Stimulated activated CD4-positive, alpha-beta T cell treated with anti-CD3 and anti-CD28 coated beads, Interleukin-15, amount 100 ng/mL, for 24 hours (primary cell): ENCODE measurements at regions not wholly inside any gene's neighbourhood (a gene's known extent, or its start where the extent isn't known, plus 50 kb on each side); places are given as distances from the start of the nearest gene placed in this dataset.

Source experiments
- DNase-seq: peaks from one replicate; pipeline ENCODE4 v3.0.0-alpha.2; 2020

DNA sequence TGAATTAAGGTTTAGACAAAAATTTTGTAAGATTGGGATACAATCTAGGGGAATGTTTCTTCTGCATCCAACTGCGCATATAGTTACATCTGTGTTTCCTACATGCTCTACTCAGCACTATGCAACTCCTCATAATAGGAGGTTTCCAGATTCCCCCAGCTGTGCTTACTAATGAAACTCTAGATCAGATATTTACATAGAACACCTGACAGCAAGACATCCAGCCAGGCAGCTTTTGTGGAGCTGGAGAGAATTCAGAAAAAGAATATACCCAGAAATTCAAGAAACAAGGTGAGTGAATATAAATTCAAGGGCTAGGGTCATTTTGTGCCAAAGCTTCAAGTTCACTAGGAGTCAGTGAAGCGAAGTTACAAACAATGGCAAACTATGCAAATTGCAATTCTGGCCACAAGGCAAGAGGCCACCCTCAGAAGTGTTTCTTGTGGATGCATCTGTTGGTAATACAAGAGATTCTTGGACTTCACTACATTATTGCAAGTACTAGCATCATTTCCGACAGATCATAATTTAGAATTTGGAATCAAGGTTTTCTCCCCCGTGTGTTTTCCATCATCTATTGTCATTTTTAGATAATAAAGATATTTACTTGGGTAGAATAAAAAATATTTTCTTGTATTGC, 341.2 kb upstream of the NAV3 start:
- no peak for DNase-seq

DNA sequence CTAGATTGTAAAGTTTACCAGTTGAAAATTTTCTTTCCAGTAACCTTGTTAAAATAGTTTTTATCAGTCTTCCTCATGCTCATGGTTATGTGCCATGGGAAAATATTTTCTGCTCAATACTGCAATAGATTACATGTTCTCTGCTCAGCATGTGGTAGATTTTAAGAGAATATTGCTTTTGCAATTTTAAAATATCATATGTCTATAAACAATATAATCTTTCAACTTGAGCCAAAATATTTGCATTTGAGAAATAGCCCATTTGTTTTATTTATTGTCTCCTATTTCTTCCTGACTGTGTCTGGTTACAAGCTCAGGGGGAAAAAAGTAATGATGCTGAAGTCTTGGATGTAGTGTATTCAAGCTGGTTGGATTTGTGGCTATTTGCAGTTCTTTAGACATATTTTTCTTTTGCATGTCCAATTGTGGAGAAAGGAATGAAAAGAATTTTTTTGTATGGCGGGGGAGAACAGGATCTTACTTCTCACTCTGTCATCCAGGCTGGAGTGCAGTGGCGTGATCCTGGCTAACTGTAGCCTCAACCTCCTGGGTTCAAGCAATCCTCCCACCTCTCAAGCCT, 342.6 kb upstream of the NAV3 start:
- no peak for DNase-seq

DNA sequence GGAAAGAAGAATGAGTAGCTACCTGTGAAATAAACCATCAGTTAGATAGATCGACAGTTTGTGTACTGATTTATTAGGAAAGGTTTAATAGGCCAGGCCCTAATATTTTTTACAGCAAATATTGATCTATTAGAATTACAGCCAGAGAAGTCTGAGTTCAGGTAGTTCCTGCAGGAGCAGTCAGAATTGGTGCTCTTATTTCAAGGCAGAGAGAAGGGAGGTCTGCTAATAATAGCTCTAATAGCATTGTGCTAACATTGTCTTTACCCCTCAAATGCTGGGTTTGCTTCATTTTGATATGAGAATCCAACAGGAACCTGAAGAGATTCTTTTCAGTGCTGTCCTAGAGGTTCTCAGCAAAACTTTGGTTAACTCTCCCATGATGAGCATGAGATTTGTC, 343.8 kb upstream of the NAV3 start:
- DNase-seq, result no peak

DNA sequence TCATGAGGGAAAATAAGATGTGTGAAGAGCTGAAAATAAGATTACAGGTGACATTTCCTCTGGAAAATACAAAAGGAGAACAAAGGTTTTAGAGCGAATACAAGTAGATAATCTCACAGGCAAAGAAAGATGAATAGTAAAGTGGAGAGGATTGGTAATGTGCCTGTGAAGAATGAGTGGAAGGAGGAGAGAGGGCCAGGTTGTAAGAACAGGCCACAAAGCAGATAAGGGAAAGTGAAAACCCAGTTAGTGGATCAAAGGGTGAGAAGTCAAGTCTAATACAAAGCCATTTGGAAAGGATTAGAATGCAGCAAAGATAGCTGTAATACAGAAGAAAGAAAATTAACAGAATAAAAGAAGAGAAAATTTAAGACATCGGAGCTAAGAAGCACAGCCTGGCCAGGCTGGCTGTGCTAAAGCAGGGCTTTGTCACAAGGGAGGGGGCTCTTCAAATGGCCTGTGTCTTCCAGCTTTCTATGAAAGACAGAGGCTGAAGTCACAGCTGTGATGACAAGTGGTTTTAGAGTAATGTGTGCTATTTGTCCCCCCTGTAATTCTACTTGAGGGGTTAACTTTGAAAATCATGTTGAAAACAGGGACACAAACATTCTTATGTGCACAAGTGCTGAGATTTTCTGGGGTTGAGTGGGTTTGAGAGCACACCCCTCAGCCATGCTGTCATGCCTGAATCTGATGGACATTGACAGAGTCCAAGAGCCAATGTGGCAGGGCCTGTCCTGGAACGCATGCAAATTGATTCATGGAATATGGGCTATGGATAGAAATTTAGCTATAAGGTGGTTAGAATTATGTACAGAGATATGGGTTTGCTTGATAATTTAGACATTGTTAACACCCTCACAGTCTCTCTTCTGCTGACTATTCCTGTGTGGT, 344.5 kb upstream of the NAV3 start:
- no peak for DNase-seq

DNA sequence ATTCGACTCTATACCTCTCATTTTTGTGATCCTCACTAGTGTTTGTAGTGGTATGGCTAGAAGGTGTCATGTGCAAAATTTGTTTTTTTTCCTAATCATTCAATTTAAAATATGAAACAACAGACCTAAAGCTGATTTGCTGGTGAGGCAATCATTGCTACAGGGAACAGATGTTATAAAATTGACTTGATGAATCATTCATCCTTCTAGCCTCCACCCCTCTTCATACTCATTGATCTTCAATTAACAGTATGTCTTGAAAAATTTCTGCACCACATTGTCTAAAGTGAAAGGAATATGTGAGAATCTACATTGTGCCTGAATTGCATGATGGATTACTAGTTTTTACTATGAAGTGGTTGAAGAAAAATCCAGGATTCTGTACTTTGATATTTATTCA, 349.0 kb upstream of the NAV3 start:
- no peak for DNase-seq

DNA sequence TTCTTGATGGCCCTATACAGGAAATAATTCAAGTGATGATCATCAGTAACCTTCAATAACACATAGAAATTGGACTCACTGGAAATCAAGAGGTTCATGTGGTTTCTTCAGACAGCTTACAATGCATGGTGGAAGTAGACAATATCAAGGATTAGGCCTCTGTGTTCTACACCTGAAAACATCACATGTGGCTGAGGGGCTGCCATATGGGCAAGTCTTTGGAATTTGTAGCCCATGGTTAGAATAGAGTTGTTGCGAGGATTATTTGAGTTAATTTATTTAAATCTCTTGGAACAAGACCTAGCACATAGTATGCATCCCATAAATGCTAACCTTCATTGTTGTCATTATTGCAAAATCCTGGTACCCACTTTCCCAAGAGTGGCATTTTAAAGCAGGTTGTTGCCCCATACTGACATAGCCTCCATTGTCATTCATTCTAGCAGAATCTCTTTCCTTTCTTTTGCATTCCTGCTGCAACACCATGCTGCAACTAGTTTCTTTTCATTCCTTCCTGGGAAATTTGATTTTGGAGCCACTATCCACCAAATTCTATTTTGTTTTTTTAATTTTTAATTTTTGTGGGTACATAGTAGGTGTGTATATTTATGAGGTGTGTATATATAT, 352.7 kb upstream of the NAV3 start:
- no peak for DNase-seq

DNA sequence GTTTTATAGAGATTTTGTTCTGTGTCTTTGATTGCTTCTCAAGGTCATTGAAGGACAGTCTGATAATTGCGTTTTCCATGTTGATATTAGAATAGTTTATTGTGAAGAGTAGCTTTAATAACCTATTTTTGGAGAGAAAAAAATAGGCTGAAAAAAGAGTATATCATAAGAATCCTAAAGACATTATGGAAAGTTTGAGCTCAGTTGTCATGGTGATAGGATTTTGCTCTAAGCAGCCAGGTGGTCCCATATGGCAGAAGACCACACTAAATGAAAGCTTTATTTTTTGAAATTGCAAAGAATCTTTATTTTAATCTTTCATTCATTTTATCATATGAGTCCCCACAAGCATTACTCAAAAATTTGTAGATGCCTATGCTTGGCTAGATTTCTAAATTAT, 358.9 kb upstream of the NAV3 start:
- no peak for DNase-seq

DNA sequence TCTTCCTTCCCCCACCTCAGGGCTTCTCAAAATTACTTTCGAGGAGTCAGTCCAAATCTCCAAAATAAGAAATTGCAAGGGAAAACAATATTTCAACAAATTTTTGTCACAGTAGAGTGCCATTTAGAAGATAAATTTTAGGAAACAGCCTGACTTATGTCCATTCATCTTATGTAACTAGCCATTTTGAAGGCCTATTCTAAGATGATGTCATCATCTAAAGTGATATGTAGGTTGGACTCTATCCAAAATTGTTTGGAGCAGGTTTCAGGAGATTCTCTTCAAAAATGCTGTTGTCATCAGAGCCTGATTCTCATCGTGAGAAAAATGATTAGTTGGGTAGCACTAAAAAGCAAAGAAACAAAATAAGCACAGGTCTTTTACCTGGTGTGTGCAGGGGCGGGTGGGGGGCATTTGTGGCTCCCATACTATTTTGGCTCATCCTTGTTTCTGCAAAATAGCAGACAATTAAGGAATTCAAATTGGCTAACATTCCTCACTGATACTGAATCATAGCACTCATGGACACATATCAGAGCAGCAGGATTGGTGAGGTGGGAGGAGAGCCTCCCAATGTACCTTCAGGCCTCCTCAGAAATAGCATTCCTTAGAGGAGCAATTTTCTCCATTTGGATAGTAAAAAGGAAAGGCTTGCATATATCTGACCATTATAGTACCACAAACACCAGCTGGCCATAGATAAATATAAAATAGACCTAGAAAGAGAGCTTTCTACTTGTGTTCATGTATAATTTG, 360.9 kb upstream of the NAV3 start:
- no peak for DNase-seq

DNA sequence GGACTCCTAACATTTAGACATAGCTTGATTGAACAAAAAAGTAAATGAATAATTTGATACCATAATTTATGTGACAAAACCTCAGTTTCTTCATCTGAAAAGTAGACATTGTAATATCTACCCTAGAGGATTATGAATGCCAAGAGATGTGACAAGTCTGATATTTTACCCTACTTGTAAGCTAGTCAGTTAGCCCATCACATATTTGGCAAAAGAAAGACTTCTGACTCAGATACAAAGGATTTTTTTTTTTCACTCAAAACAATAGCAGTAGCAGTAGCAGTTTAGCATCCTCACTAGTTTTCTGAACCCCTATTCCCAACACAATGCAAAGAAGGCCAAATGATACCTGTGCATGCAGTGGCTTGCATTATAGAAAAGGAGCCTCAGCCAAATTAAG, 377.3 kb upstream of the E2F7 start:
- no peak for DNase-seq

DNA sequence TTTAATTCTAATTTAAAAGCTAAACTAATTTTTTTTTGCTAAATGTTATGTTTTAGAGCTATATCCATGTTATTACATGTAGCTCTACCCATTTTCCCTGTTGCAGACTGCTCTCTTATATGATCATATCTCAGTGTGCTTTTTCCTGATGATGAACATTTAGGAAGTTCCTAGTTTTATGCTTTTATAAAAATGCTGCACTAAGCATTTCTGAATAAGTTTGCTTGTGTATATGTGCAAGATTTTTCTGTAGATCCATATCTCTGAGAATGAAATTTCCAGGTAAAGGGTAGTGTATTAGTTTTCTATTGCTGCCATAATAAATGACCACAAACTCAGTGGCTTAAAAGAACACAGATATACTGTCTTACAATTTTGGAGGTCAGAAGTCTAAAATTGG, 374.4 kb upstream of the E2F7 start:
- no peak for DNase-seq

DNA sequence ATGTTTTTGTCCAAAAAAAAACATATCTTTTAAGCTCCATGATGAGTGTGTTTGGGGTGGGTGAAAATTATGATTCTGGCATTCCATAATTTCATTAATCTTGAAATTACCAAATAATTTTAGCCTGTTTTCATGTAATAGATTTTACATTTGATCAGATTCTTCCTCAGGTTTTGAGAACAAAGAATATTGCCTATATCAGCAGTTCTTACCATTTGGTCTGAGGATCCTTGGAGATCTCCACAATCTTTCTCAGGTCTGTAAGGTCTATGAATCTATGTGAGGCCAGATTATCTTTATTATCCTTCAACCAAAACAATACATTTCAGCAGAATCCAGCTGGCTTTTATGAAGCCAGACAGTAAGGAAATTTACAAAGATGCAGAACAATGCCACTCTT, 373.3 kb upstream of the E2F7 start:
- DNase-seq, result no peak

DNA sequence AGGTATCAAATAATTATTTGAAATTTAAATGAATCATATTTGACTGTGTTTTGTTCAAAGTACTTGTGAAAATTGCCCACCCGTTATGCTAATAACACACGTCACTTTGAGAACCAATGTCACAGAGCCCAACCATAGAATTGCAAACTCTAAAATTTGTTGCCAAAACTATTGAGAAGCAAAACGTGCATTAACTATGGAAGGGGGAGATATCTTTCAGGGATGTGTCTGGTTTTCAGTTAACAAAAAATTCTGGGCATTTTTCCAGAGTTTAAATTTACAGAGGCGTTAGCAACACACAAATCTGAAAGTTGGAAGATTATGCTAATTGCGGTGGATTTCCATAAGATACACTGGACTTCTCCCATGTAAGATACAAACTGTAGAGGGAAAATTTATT, 371.8 kb upstream of the E2F7 start:
- DNase-seq, result no peak

DNA sequence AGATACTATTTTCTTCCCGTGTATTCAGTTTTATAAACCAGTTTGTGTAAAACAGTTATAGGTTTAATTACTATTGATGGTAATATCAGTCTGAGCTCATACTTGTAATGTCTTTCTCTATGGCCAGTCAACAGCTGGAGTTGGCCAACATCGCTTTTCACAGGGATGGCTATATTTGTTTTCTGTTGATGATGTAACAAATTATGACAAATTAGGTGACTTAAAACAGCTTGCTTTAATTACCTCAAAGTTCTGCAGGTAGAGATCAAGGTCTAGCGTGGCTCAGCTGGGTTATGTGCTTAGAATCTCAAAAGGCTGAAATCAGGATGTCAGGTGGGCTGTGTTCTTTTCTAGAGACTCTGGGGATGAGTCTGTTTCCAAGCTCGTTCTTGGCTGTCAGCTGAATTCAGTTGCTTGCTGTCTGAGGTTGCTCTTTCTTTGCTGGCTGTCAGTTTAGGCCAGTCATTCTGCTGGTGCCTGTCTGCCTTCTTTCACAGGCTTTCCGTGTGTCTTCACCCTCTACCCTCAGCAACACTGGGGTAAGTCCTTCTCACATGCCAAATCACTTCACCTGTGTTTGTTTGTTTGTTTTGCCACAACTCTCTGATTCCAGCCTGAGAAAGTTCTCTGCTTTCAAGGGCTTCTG, 370.2 kb upstream of the E2F7 start:
- DNase-seq, result no peak

DNA sequence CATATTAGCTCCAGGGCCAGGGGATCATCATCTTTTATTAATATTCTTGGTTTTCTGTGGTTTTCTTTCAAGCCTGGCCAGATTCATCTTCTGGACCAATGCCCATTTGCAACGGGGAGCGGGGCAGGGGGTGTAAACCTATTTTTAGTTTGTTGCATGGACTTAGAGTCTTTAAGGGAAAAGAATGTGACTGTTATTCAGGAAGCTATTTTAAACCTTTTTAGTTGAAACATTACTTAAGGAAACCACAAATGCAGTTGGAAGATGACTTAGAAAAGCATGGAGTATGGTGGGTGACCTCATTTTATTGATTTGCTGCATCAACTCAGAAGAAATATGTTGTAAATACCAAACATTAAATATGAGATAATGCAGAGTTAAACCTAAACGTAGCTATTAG, 368.4 kb upstream of the E2F7 start:
- DNase-seq, result no peak

DNA sequence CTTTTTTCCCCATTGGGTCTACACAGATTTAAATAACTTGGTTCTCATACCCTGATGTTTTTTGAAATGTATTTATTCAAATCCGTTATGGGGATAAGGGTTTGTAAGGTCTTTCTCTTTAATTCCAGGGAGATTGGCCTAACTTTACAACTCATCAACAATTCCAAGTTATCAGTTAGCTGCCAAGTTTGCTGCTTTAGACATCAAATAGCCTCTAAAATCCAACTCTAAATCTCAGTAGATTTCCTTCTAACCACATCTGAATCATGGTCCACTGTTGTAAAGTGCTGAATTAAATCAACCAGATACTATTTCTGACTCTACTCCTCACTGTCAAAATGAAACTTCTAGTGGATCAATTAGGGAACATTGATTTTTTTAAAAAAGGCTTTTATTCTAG, 364.1 kb upstream of the E2F7 start:
- DNase-seq, result no peak

DNA sequence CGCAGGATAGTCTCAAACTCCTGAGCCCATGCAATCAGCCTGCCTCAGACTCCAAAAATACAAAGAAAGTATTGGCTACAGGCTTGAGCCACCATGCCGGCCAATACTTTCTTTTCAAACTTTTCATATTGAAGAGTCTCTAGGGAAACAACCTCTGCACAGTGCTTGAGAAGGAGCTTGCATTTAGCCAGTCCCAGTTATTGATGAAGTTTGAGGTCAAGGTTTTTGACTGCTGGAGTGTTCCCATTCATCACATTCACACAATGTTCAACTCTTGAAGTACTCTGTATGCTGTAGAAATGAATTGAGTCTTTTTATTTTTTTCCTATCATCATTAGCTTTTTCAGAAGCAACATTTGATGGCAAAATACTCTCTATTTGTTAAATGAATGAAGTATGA, 355.8 kb upstream of the E2F7 start:
- no peak for DNase-seq

DNA sequence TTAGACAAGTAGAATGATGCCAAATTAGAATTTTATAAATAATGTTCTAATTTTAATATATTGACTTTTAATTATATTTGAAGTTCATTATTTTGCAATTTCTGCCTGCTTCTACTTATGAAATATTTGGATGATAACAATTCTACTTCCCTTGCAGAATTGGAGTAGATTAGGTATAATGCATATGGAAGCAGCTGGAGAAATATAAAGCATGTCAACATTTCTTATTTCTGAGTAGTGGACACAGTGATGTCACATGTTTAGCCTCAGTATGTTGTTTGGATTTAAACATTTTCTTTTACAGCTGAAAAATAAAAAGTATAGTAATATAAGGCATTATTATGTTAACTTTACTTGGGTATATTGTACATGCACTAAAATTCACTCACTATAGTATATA, 344.2 kb upstream of the E2F7 start:
- no peak for DNase-seq

DNA sequence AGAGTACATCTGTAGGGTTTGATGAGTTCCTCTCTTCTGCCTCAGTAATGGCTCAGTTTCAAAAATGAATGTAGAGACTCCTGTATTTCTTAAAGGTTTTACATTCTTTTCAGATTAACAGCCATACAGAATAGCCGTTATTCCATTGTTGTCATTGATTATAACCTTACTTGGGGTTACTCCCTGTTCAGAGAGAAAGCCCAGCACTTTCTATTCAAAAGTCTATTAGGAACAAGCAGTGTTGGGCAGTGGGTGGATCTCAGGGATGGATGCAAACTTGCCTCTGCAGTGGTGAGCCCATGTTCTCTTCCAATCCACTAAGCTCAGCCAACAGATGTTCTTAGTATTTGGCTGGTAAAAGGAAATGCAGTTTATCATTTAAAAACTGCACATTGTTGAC, 342.6 kb upstream of the E2F7 start:
- no peak for DNase-seq

DNA sequence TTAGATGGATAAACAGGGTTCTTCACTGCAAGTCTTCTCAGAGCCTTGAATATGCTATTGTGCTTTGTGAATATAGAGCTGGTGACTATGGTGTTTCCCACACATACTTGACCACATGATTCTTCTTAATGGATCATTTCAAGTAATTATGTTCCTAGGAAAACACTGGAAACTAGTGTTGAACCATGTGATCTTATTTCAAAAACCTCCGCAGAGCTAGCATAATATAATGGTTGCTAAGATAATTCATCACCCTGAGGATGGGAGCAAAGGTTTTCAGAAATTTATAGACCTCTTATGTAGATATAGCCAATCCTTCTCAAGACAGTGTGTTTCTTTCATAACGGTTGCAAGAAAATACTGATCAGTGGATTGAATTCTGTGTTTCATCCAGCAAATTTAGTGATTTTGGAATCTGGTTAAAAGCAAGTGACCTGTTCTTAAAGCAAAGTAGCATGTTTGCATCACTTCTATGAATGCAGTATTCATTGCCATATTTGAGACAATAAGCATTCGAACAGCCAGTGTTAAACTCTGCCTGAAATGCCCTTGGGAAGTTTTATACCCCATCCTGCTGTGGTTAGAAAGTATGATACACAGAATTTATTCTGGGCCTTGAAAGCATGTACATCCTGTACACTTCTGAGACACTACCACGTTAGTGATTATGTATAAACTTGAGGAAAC, 341.0 kb upstream of the E2F7 start:
- no peak for DNase-seq

DNA sequence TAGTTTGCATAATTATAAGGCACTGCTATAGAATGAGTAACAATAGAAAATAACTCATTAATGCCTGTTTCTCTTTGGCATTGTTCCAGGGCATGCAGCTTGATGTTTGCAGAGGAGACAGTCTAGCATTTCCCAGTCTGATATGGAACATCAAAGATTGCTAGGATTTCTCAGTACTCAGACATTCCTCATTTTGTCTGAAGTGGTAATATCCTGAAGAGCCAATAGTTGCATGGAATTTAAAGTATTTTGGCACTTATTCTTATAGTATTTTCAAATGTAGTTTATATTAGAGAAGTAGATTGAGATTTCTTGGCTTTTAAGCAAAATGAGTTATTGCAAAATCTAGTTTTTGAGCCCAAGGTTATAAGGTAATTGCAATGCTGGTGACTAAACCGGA, 337.3 kb upstream of the E2F7 start:
- DNase-seq, result no peak

DNA sequence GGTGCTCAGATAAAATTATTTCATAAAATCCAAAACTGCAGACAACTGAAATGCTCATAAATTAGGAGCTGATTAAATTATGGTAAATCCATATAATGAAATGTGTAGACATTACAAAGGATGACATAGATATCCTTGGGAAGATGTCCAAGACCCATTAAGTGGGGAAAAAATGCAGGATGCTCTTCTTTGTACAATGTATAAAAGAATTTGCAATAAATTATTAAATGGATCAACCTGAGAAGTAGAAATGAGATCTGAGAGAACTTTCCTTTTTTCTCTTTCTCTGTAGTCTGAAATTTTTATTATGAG, 336.4 kb upstream of the E2F7 start:
- DNase-seq, result no peak

DNA sequence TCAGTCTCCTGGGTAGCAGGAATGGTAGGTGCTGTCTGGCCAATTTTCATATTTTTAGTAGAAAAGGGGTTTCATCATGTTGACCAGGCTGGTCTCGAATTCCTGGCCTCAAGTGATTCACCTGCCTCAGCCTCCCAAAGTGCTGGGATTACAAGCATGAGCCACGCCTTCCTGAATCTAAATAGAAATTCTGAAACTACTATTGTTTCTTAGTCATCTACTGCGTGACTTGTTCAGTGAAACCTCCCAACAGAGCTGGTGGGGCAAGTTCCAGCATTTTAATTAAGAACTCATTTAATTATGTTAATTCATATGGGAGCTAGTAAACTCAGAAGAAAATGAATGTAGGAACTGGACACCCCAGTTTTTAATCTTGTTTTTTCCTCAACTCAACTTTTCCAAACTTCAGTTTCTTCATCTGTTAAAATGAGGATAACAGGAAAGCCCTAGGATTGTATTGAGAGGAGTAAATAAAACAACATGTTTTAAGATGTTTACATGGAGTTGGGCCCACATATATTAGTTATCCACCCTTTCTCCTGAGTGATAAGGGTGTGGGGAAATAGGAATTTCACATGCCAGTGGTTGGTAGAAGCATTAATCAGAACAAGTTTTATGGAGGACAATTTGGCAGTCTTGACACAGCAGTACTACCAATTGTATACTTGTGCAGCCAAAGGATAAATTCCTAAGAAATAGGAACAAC, 335.8 kb upstream of the E2F7 start:
- DNase-seq, result no peak
